ENCODE measurements at regions not wholly inside any gene's neighbourhood (a gene's known extent, or its start where the extent isn't known, plus 50 kb on each side); places are given as distances from the start of the nearest gene placed in this dataset.

GRCh38 chr12:13835652-13836051 is 145.8 kb downstream of the GRIN2B start:
- H3K9me3 ChIP-seq = no peaks in the 10 kb centered on the region
- no peaks in the 10 kb centered on the region for H3K4me1 ChIP-seq (ENCODE audit: control insufficient read depth in 1 of 2, extremely low read depth in 1 of 2, insufficient read depth in 2 of 2, low read length in 2 of 2)
- H3K27me3 Mint-ChIP-seq = peaks cover 2 to 4% of the 10 kb centered on the region in 2 donors
- no peaks in the 10 kb centered on the region for H3K9me3 Mint-ChIP-seq
- ATAC-seq (replicated peaks in 1 of 4) (no peak), DNase-seq (no peak)
- no peak overlapping the region for H3K4me3 Mint-ChIP-seq
- no peak overlapping the region for H3K4me3 ChIP-seq (ENCODE audit: control insufficient read depth in 1 of 2, extremely low read depth in 1 of 2, low read length in 1 of 2)
- H3K36me3 ChIP-seq (ENCODE audit: control insufficient read depth in 2 of 2, extremely low read depth in 1 of 2, insufficient read depth in 1 of 2, low read length in 1 of 2) = no peaks in the 10 kb centered on the region
- 80% methylated on average over 1 of the region's 1 CpG for WGBS (ENCODE audit: insufficient coverage)
- peaks cover 0 to 5% of the 10 kb centered on the region in 2 experiments for H3K27me3 ChIP-seq (replicated peaks in 1 of 2; ENCODE audit: control insufficient read depth in 2 of 2, extremely low read depth in 1 of 2, insufficient read depth in 2 of 2, low read length in 1 of 2)
- CTCF ChIA-PET = no interaction called here
- no peak overlapping the region for H3K27ac Mint-ChIP-seq
- POLR2A ChIA-PET = no interaction called here
- no peak overlapping the region for H3K27ac ChIP-seq (ENCODE audit: low read length)
- no peaks in the 10 kb centered on the region for H3K36me3 Mint-ChIP-seq
- H3K4me1 Mint-ChIP-seq = no peaks in the 10 kb centered on the region

- Histone ChIP-seq H3K27me3 (replicated peaks in 1 of 2; ENCODE audit: control insufficient read depth in 2 of 2, extremely low read depth in 1 of 2, insufficient read depth in 2 of 2, low read length in 1 of 2) (peaks cover 0 to 5% of the 10 kb centered on the region in 2 experiments), H3K27ac (ENCODE audit: low read length) (no peak overlapping the region), H3K4me1 (ENCODE audit: control insufficient read depth in 1 of 2, extremely low read depth in 1 of 2, insufficient read depth in 2 of 2, low read length in 2 of 2) (no peaks in the 10 kb centered on the region), H3K9me3 (no peaks in the 10 kb centered on the region), H3K4me3 (ENCODE audit: control insufficient read depth in 1 of 2, extremely low read depth in 1 of 2, low read length in 1 of 2) (no peak overlapping the region), H3K36me3 (ENCODE audit: control insufficient read depth in 2 of 2, extremely low read depth in 1 of 2, insufficient read depth in 1 of 2, low read length in 1 of 2) (no peaks in the 10 kb centered on the region)
- CTCF ChIA-PET = interaction anchor here (0.7 kb wide), 2 partner anchors 47 to 91 kb away, joined by 3 to 4 read pairs; no protein-coding TSS in a partner anchor
- DNase-seq (no peak), ATAC-seq (replicated peaks in 1 of 4) (no peak)
- Mint-ChIP-seq H3K27ac (no peak overlapping the region), H3K36me3 (no peaks in the 10 kb centered on the region), H3K9me3 (no peaks in the 10 kb centered on the region), H3K4me3 (no peak overlapping the region), H3K27me3 (peaks cover 2 to 4% of the 10 kb centered on the region in 2 donors), H3K4me1 (no peaks in the 10 kb centered on the region)
- WGBS (ENCODE audit: insufficient coverage) = 82% methylated on average over 4 of the region's 5 CpGs
- POLR2A ChIA-PET = no interaction called here
Measured at GRCh38 chr12:13834241-13834640, 147.2 kb downstream of the GRIN2B start.

DNA sequence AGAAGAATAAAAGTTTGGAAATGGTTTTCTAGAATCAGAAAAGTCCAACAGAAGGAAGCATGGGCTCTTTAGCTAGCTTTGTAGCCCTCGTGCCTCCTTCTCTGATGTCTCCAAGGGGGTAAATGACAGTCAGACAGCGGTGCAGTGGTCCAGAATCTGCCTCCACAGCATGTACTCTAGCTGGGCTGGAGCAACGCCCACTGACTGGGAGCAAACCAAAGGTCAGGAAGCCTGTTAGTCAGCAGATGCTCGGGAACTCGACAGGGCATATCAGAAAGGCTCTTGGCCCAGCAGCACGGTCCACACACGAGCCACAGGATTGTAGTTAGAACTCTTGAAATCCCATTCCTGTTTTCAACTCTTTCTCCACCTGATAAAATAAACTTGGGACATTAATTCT is 164.3 kb downstream of the GRIN2B start:
- H3K4me3 Mint-ChIP-seq = no peak overlapping the region
- ChIA-PET CTCF (no interaction called here), POLR2A (no interaction called here)
- no peaks in the 10 kb centered on the region for H3K4me1 Mint-ChIP-seq
- no peak for ATAC-seq (replicated peaks in 1 of 4)
- no peaks in the 10 kb centered on the region for H3K27me3 ChIP-seq (replicated peaks in 1 of 2; ENCODE audit: control insufficient read depth in 2 of 2, extremely low read depth in 1 of 2, insufficient read depth in 2 of 2, low read length in 1 of 2)
- DNase-seq = no peak
- peaks cover 5 to 7% of the 10 kb centered on the region in 2 donors for H3K27me3 Mint-ChIP-seq
- H3K4me1 ChIP-seq (ENCODE audit: control insufficient read depth in 1 of 2, extremely low read depth in 1 of 2, insufficient read depth in 2 of 2, low read length in 2 of 2) = no peaks in the 10 kb centered on the region
- no peak overlapping the region for H3K4me3 ChIP-seq (ENCODE audit: control insufficient read depth in 1 of 2, extremely low read depth in 1 of 2, low read length in 1 of 2)
- no peaks in the 10 kb centered on the region for H3K9me3 ChIP-seq
- H3K9me3 Mint-ChIP-seq = no peaks in the 10 kb centered on the region
- no peak overlapping the region for H3K27ac ChIP-seq (ENCODE audit: low read length)
- H3K36me3 Mint-ChIP-seq = no peaks in the 10 kb centered on the region
- H3K27ac Mint-ChIP-seq = no peak overlapping the region
- no peaks in the 10 kb centered on the region for H3K36me3 ChIP-seq (ENCODE audit: control insufficient read depth in 2 of 2, extremely low read depth in 1 of 2, insufficient read depth in 1 of 2, low read length in 1 of 2)
- WGBS (ENCODE audit: insufficient coverage) = 72% methylated on average over 4 of the region's 7 CpGs

- no peaks in the 10 kb centered on the region for H3K27me3 ChIP-seq (replicated peaks in 1 of 2; ENCODE audit: control insufficient read depth in 2 of 2, extremely low read depth in 1 of 2, insufficient read depth in 2 of 2, low read length in 1 of 2)
- Mint-ChIP-seq H3K9me3 (no peaks in the 10 kb centered on the region), H3K4me1 (no peaks in the 10 kb centered on the region), H3K27me3 (peaks cover 5 to 7% of the 10 kb centered on the region in 2 donors), H3K4me3 (no peak overlapping the region), H3K36me3 (no peaks in the 10 kb centered on the region), H3K27ac (no peak overlapping the region)
- H3K9me3 ChIP-seq = no peaks in the 10 kb centered on the region
- ATAC-seq (replicated peaks in 1 of 4) = no peak
- no CpG with 5 or more reads among the region's 2 CpGs for WGBS (ENCODE audit: insufficient coverage)
- H3K4me3 ChIP-seq (ENCODE audit: control insufficient read depth in 1 of 2, extremely low read depth in 1 of 2, low read length in 1 of 2) = no peak overlapping the region
- no peak for DNase-seq
- ChIA-PET POLR2A (no interaction called here), CTCF (no interaction called here)
- no peaks in the 10 kb centered on the region for H3K36me3 ChIP-seq (ENCODE audit: control insufficient read depth in 2 of 2, extremely low read depth in 1 of 2, insufficient read depth in 1 of 2, low read length in 1 of 2)
- no peaks in the 10 kb centered on the region for H3K4me1 ChIP-seq (ENCODE audit: control insufficient read depth in 1 of 2, extremely low read depth in 1 of 2, insufficient read depth in 2 of 2, low read length in 2 of 2)
- no peak overlapping the region for H3K27ac ChIP-seq (ENCODE audit: low read length)
Measured at GRCh38 chr12:13816394-13816793, 165.0 kb downstream of the GRIN2B start.

DNA sequence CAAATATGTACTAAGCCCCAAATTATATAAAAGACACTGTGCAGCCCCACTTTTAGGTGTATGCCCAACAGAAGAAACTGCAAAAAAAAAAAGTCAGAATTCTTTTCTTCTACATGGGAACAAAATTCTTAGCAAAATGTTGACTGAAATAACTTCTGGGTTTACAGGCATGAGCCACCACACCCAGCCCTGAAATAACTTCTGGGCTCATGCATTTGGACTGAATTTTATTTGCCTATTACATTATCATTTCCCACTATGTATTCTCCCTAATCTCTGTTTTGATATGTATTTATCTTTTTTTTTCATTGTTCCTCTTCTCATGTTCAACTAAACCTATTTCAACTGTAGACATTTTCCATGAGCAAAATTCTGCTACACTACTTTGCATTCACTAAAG is 169.2 kb downstream of the GRIN2B start:
- ChIA-PET CTCF (no interaction called here), POLR2A (no interaction called here)
- Histone ChIP-seq H3K27me3 (replicated peaks in 1 of 2; ENCODE audit: control insufficient read depth in 2 of 2, extremely low read depth in 1 of 2, insufficient read depth in 2 of 2, low read length in 1 of 2) (no peaks in the 10 kb centered on the region), H3K9me3 (no peaks in the 10 kb centered on the region), H3K27ac (ENCODE audit: low read length) (no peak overlapping the region), H3K4me1 (ENCODE audit: control insufficient read depth in 1 of 2, extremely low read depth in 1 of 2, insufficient read depth in 2 of 2, low read length in 2 of 2) (no peaks in the 10 kb centered on the region), H3K4me3 (ENCODE audit: control insufficient read depth in 1 of 2, extremely low read depth in 1 of 2, low read length in 1 of 2) (no peak overlapping the region), H3K36me3 (ENCODE audit: control insufficient read depth in 2 of 2, extremely low read depth in 1 of 2, insufficient read depth in 1 of 2, low read length in 1 of 2) (no peaks in the 10 kb centered on the region)
- Mint-ChIP-seq H3K27me3 (peaks cover 11 to 18% of the 10 kb centered on the region in 2 donors), H3K4me3 (no peak overlapping the region), H3K36me3 (no peaks in the 10 kb centered on the region), H3K4me1 (no peaks in the 10 kb centered on the region), H3K27ac (no peak overlapping the region), H3K9me3 (no peaks in the 10 kb centered on the region)
- ATAC-seq (replicated peaks in 1 of 4) (no peak), DNase-seq (no peak)

DNA sequence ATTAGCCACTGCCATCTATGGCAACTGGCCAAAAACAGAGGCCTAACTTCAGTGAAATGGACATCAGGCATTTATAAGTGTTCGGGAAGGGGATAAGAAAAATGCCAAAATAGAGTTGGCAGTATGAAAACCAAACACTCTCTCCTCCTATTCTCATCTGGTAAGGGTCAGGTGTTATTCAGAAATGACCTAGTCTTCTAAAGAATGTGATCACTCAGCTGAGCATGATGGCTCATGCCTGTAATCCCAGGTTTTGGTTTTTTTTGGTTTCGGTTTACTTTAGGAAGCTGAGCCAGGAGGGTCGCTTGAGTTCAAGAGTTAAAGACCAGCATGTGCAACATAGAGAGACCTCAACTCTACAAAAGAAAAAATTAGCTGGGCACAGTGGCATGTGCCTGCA is 170.3 kb downstream of the GRIN2B start:
- no peaks in the 10 kb centered on the region for H3K4me1 Mint-ChIP-seq
- Histone ChIP-seq H3K4me1 (ENCODE audit: control insufficient read depth in 1 of 2, extremely low read depth in 1 of 2, insufficient read depth in 2 of 2, low read length in 2 of 2) (no peaks in the 10 kb centered on the region), H3K27ac (ENCODE audit: low read length) (no peak overlapping the region), H3K4me3 (ENCODE audit: control insufficient read depth in 1 of 2, extremely low read depth in 1 of 2, low read length in 1 of 2) (no peak overlapping the region), H3K36me3 (ENCODE audit: control insufficient read depth in 2 of 2, extremely low read depth in 1 of 2, insufficient read depth in 1 of 2, low read length in 1 of 2) (no peaks in the 10 kb centered on the region), H3K9me3 (no peaks in the 10 kb centered on the region), H3K27me3 (replicated peaks in 1 of 2; ENCODE audit: control insufficient read depth in 2 of 2, extremely low read depth in 1 of 2, insufficient read depth in 2 of 2, low read length in 1 of 2) (no peaks in the 10 kb centered on the region)
- H3K27ac Mint-ChIP-seq = no peak overlapping the region
- 100% methylated on average over 1 of the region's 3 CpGs for WGBS (ENCODE audit: insufficient coverage)
- no peaks in the 10 kb centered on the region for H3K9me3 Mint-ChIP-seq
- no peak overlapping the region for H3K4me3 Mint-ChIP-seq
- DNase-seq (no peak), ATAC-seq (replicated peaks in 1 of 4) (no peak)
- POLR2A ChIA-PET = no interaction called here
- peaks cover 12 to 19% of the 10 kb centered on the region in 2 donors for H3K27me3 Mint-ChIP-seq
- no peaks in the 10 kb centered on the region for H3K36me3 Mint-ChIP-seq
- CTCF ChIA-PET = no interaction called here

DNA sequence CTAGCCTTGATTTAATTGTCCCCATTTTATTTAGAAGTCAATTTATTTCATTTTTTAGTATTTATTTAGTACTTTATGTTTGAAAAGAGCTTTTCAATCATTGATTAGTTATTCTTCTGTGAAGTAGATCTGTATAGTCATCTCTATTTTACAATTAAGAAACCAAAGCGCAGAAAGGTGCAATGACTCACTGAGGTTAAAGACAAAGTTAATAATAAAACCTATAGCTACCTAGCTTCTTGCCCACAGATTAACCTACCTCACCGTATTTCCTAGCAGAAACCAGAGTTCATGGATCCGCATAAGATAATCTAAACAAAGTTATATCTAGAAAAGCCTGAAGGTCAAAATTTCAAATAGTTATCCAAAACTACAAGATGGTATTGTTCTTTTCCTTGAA is 176.4 kb downstream of the GRIN2B start:
- Mint-ChIP-seq H3K4me1 (no peaks in the 10 kb centered on the region), H3K27ac (no peak overlapping the region), H3K36me3 (no peaks in the 10 kb centered on the region), H3K9me3 (no peaks in the 10 kb centered on the region), H3K27me3 (peaks cover 4 to 5% of the 10 kb centered on the region in 2 donors), H3K4me3 (no peak overlapping the region)
- Histone ChIP-seq H3K36me3 (ENCODE audit: control insufficient read depth in 2 of 2, extremely low read depth in 1 of 2, insufficient read depth in 1 of 2, low read length in 1 of 2) (no peaks in the 10 kb centered on the region), H3K4me1 (ENCODE audit: control insufficient read depth in 1 of 2, extremely low read depth in 1 of 2, insufficient read depth in 2 of 2, low read length in 2 of 2) (no peaks in the 10 kb centered on the region), H3K27me3 (replicated peaks in 1 of 2; ENCODE audit: control insufficient read depth in 2 of 2, extremely low read depth in 1 of 2, insufficient read depth in 2 of 2, low read length in 1 of 2) (no peaks in the 10 kb centered on the region), H3K4me3 (ENCODE audit: control insufficient read depth in 1 of 2, extremely low read depth in 1 of 2, low read length in 1 of 2) (no peak overlapping the region), H3K9me3 (no peaks in the 10 kb centered on the region), H3K27ac (ENCODE audit: low read length) (no peak overlapping the region)
- ChIA-PET POLR2A (no interaction called here), CTCF (interaction anchor here in 1 of 2 donors (0.6 kb wide), 1 partner anchor 273 kb away, joined by 3 read pairs; no protein-coding TSS in a partner anchor)
- ATAC-seq (replicated peaks in 1 of 4) (no peak), DNase-seq (no peak)
- WGBS (ENCODE audit: insufficient coverage) = no CpG with 5 or more reads among the region's 3 CpGs
